Activated CD4-positive, alpha-beta memory T cell treated with anti-CD3 and anti-CD28 coated beads, Interleukin-2, amount 10 ng/mL, durations not matched to agents 7 days and 5 days (primary cell): ENCODE measurements at regions not wholly inside any gene's neighbourhood (a gene's known extent, or its start where the extent isn't known, plus 50 kb on each side); places are given as distances from the start of the nearest gene placed in this dataset.
A peak's percentile ranks its signal among the peaks of the same experiment; 100 is the strongest.

Source experiments
- CTCF ChIA-PET: fragments of 350-600 bp; sonication (Branson Sonifier 250); formaldehyde crosslinking; loops from one replicate; lab custom pipeline; 2021; ENCODE audit warnings: antibody characterized with exemption, inconsistent platforms; lab: Charles Lee
- POLR2A ChIA-PET: fragments of 350-600 bp; sonication (Branson Sonifier 250); formaldehyde crosslinking; loops from one replicate; lab custom pipeline; 2021; ENCODE audit warnings: antibody characterized with exemption; lab: Charles Lee
- DNase-seq: peaks from one replicate; pipeline ENCODE4 v3.0.0-alpha.2; 2020
- H3K27ac Mint-ChIP-seq: one replicate; pipeline ENCODE4 v1.8.0; 2021; ENCODE audit warnings: mild to moderate bottlenecking, mixed read lengths
- H3K27me3 Mint-ChIP-seq: one replicate; pipeline ENCODE4 v1.8.0; 2021; ENCODE audit warnings: mixed read lengths
- H3K36me3 Mint-ChIP-seq: one replicate; pipeline ENCODE4 v1.8.0; 2021; ENCODE audit warnings: low read depth, mixed read lengths
- H3K4me1 Mint-ChIP-seq: one replicate; pipeline ENCODE4 v1.8.0; 2021; ENCODE audit warnings: mixed read lengths
- H3K4me3 Mint-ChIP-seq: one replicate; pipeline ENCODE4 v1.8.0; 2021; ENCODE audit warnings: mild to moderate bottlenecking, mixed read lengths
- H3K9me3 Mint-ChIP-seq: one replicate; pipeline ENCODE4 v1.8.0; 2021; ENCODE audit warnings: mixed read lengths

- H3K4me3 Mint-ChIP-seq: no peak overlapping the region
- peaks cover 2% of the 10 kb centered on the region for H3K27me3 Mint-ChIP-seq
- H3K36me3 Mint-ChIP-seq: no peaks in the 10 kb centered on the region
- peak; percentile 46 for DNase-seq
- H3K27ac Mint-ChIP-seq: no peak overlapping the region
- POLR2A ChIA-PET: no interaction called here
- H3K4me1 Mint-ChIP-seq: no peaks in the 10 kb centered on the region
- no peaks in the 10 kb centered on the region for H3K9me3 Mint-ChIP-seq
- CTCF ChIA-PET: interaction anchor here (0.6 to 1.6 kb wide), 3 partner anchors 14 to 138 kb away, joined by 3 read pairs; no protein-coding TSS in a partner anchor
Observed at GRCh38 chr9:14428781-14429230, 114.9 kb upstream of the NFIB start.

- no peak for DNase-seq
- Mint-ChIP-seq H3K4me1 (no peaks in the 10 kb centered on the region), H3K9me3 (no peaks in the 10 kb centered on the region), H3K36me3 (no peaks in the 10 kb centered on the region), H3K4me3 (no peak overlapping the region), H3K27ac (no peak overlapping the region), H3K27me3 (peaks cover under 1% of the 10 kb centered on the region)
- ChIA-PET POLR2A (no interaction called here), CTCF (interaction anchor here (1.2 to 2.2 kb wide), 2 partner anchors 11 to 999 kb away, joined by 6 read pairs; no protein-coding TSS in a partner anchor)
Observed at GRCh38 chr9:14427419-14427818, 113.5 kb upstream of the NFIB start.

DNA sequence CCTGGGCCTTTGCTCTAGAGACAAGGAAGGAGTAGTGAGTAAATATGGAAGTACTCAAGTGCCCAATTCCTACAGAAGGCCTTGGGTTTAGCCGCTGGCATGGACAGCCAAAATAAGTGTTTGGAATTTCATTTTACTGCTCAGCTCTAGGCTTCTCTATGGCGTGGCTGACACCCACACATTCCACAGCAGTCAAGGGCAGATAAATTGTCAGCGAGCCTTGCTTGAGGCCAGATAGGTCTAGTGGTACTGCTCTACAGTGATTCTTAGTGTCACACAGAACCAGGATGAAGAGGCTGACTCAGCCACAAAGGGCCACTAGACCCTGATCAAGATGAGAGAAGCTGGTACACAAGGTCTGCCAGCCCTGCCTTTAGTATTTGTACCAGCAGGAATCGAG, 111.0 kb upstream of the NFIB start:
- ChIA-PET POLR2A (no interaction called here), CTCF (interaction anchor here (0.5 kb wide), 1 partner anchor 1445 kb away, joined by 3 read pairs; no protein-coding TSS in a partner anchor)
- no peaks in the 10 kb centered on the region for H3K4me1 Mint-ChIP-seq
- H3K27ac Mint-ChIP-seq: no peak overlapping the region
- H3K36me3 Mint-ChIP-seq: no peaks in the 10 kb centered on the region
- no peaks in the 10 kb centered on the region for H3K9me3 Mint-ChIP-seq
- no peaks in the 10 kb centered on the region for H3K27me3 Mint-ChIP-seq
- no peak overlapping the region for H3K4me3 Mint-ChIP-seq
- DNase-seq: no peak

GRCh38 chr9:14424289-14424688, 110.3 kb upstream of the NFIB start:
- no peak for DNase-seq
- Mint-ChIP-seq H3K9me3 (no peaks in the 10 kb centered on the region), H3K4me3 (no peak overlapping the region), H3K27me3 (no peaks in the 10 kb centered on the region), H3K4me1 (no peaks in the 10 kb centered on the region), H3K27ac (no peak overlapping the region), H3K36me3 (no peaks in the 10 kb centered on the region)
- CTCF ChIA-PET: interaction anchor here (0.5 kb wide), 1 partner anchor 1446 kb away, joined by 3 read pairs; no protein-coding TSS in a partner anchor
- POLR2A ChIA-PET: no interaction called here

DNA sequence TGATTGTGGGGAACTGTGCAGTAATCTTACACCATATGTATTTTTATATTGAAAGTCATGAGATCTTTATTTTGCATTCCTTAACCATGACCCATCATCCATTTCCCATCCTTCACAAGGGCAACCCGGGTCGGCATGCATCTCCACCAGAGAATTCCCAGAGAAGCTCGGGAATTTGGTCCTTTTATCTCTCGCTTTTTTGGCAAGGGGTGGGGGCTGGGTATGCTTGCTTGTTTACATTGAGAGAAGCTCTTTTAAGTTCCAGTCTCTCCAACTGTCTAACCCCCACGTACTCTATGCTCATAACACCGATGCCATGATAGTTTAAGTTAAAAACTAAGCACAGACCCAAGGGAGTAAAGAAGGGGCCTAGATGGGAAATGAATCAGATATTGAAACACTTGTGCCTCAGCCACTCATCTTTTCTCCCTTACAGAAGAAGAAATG, 109.9 kb upstream of the NFIB start:
- no peaks in the 10 kb centered on the region for H3K9me3 Mint-ChIP-seq

GRCh38 chr9:14421291-14421690, 107.3 kb upstream of the NFIB start:
- ChIA-PET CTCF (no interaction called here), POLR2A (no interaction called here)
- Mint-ChIP-seq H3K9me3 (no peaks in the 10 kb centered on the region), H3K27me3 (no peaks in the 10 kb centered on the region), H3K36me3 (no peaks in the 10 kb centered on the region), H3K27ac (no peak overlapping the region), H3K4me3 (no peak overlapping the region), H3K4me1 (no peaks in the 10 kb centered on the region)
- no peak for DNase-seq

More for the DNA sequence above, 109.9 kb upstream of the NFIB start:
- CTCF ChIA-PET: no interaction called here
- H3K4me1 Mint-ChIP-seq: no peaks in the 10 kb centered on the region
- H3K27me3 Mint-ChIP-seq: no peaks in the 10 kb centered on the region
- POLR2A ChIA-PET: no interaction called here
- H3K36me3 Mint-ChIP-seq: no peaks in the 10 kb centered on the region
- no peak overlapping the region for H3K27ac Mint-ChIP-seq
- no peak overlapping the region for H3K4me3 Mint-ChIP-seq
- DNase-seq: no peak

DNA sequence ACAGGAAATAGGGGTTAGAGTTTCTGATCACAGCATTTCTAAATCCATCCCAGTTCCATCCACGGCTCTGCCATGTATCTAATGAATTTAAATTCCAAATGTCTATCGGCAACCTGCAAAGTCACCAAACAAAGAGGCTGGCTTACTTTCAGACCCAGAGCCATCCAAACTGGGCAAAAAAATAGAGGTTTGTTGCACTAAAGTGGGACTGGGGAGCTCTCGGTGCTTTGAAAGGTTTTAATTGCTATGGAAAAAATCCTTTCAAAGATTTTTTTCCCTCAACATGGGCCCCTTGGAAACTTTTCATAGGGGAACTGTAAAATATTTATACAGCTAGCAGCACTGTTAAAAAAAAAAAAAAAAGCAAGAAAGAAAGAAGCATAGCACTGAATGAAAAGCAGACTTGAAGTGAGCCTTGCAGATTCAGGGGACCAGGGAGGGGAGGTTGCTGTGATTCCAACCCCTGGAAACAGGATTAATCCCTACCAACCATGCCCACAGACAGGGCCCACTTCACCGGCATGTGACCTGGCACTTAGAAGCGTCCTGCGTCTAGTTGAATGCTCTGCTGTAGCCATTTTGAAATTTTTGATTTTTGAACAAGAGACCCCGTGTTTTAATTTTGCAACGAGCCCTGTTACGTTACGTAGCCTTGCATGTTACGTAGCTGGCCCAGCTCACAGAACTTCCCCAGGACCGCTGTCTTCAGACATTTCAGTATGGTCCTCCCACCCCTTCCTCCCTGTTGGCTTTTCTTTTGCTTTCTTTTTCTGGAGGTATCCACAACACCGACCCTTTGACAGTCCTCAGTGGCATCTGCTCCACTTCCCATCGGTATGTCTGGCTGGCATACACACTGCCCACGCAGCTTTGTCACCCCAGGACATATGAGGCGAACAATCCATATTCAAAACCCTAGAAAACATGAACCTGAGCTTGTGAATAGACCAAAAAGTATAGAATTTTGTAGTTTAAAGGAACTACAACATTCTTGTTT, 105.3 kb upstream of the NFIB start:
- Mint-ChIP-seq H3K9me3 (no peaks in the 10 kb centered on the region), H3K4me1 (no peaks in the 10 kb centered on the region), H3K27me3 (no peaks in the 10 kb centered on the region), H3K36me3 (no peaks in the 10 kb centered on the region), H3K4me3 (no peak overlapping the region), H3K27ac (no peak overlapping the region)
- ChIA-PET CTCF (no interaction called here), POLR2A (no interaction called here)
- no peak for DNase-seq

GRCh38 chr9:14418301-14418940, 104.5 kb upstream of the NFIB start:
- no peaks in the 10 kb centered on the region for H3K4me1 Mint-ChIP-seq
- H3K4me3 Mint-ChIP-seq: no peak overlapping the region
- CTCF ChIA-PET: no interaction called here
- no peaks in the 10 kb centered on the region for H3K36me3 Mint-ChIP-seq
- POLR2A ChIA-PET: no interaction called here
- H3K27ac Mint-ChIP-seq: no peak overlapping the region
- no peaks in the 10 kb centered on the region for H3K9me3 Mint-ChIP-seq
- H3K27me3 Mint-ChIP-seq: no peaks in the 10 kb centered on the region
- no peak for DNase-seq

DNA sequence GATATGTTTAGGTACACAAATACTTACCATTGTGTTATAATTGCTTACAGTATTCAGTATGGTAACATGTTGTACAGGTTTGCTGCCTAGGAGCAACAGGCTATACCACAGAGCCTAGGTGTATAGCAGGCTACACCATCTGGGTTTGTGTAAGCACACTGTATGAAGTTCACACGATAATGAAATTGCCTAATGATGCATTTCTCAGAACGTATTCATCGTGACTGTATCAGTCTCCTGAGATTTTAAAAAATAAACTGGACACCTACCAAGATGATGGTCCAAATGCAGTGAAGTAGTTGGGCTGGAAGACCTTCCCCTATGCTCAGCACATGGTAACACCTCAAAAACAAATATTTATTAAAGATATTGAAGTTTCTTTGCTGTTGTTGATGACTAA, 103.3 kb upstream of the NFIB start:
- DNase-seq: no peak
- no peak overlapping the region for H3K27ac Mint-ChIP-seq
- no peaks in the 10 kb centered on the region for H3K9me3 Mint-ChIP-seq
- no peaks in the 10 kb centered on the region for H3K36me3 Mint-ChIP-seq
- no peak overlapping the region for H3K4me3 Mint-ChIP-seq
- H3K4me1 Mint-ChIP-seq: no peaks in the 10 kb centered on the region
- POLR2A ChIA-PET: no interaction called here
- CTCF ChIA-PET: no interaction called here
- H3K27me3 Mint-ChIP-seq: no peaks in the 10 kb centered on the region

GRCh38 chr9:14415947-14416346, 102.0 kb upstream of the NFIB start:
- CTCF ChIA-PET: interaction anchor here (1.0 kb wide), 1 partner anchor 14 kb away, joined by 5 read pairs; no protein-coding TSS in a partner anchor
- no peaks in the 10 kb centered on the region for H3K9me3 Mint-ChIP-seq
- H3K4me3 Mint-ChIP-seq: no peak overlapping the region
- DNase-seq: no peak
- POLR2A ChIA-PET: no interaction called here
- H3K27me3 Mint-ChIP-seq: no peaks in the 10 kb centered on the region
- H3K27ac Mint-ChIP-seq: no peak overlapping the region
- no peaks in the 10 kb centered on the region for H3K4me1 Mint-ChIP-seq
- H3K36me3 Mint-ChIP-seq: no peaks in the 10 kb centered on the region

DNA sequence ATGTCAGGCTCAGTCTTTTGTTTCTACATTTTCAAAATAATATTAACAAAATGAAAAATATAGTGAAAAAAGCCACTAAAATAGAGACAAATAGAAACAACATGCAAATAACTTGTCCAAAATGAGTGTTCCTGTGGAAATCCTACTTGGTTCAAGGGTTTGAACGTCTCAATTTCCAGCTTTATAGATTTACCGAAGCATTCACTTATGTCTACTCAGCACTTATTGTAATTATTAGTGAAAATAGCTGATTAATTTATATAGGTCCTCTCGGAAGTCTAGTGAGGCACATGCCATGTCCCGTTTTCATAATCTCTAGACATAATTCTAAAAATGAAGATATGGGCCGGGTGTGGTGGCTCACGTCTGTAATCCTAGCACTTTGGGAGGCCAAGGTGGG, 99.9 kb upstream of the NFIB start:
- H3K4me3 Mint-ChIP-seq: no peak overlapping the region
- H3K27me3 Mint-ChIP-seq: no peaks in the 10 kb centered on the region
- ChIA-PET POLR2A (no interaction called here), CTCF (interaction anchor here (0.7 kb wide), 1 partner anchor 16 kb away, joined by 3 read pairs; no protein-coding TSS in a partner anchor)
- no peaks in the 10 kb centered on the region for H3K36me3 Mint-ChIP-seq
- H3K27ac Mint-ChIP-seq: no peak overlapping the region
- H3K4me1 Mint-ChIP-seq: no peaks in the 10 kb centered on the region
- H3K9me3 Mint-ChIP-seq: no peaks in the 10 kb centered on the region
- DNase-seq: no peak

GRCh38 chr9:14412775-14413174, 98.8 kb upstream of the NFIB start:
- H3K4me3 Mint-ChIP-seq: no peak overlapping the region
- H3K36me3 Mint-ChIP-seq: no peaks in the 10 kb centered on the region
- H3K27me3 Mint-ChIP-seq: no peaks in the 10 kb centered on the region
- ChIA-PET POLR2A (no interaction called here), CTCF (no interaction called here)
- no peaks in the 10 kb centered on the region for H3K4me1 Mint-ChIP-seq
- no peak overlapping the region for H3K27ac Mint-ChIP-seq
- DNase-seq: no peak
- H3K9me3 Mint-ChIP-seq: no peaks in the 10 kb centered on the region

GRCh38 chr9:14406463-14406862, 92.5 kb upstream of the NFIB start:
- POLR2A ChIA-PET: no interaction called here
- no peak overlapping the region for H3K27ac Mint-ChIP-seq
- H3K4me3 Mint-ChIP-seq: no peak overlapping the region
- H3K4me1 Mint-ChIP-seq: no peaks in the 10 kb centered on the region
- H3K9me3 Mint-ChIP-seq: no peaks in the 10 kb centered on the region
- no peak for DNase-seq
- no peaks in the 10 kb centered on the region for H3K36me3 Mint-ChIP-seq
- H3K27me3 Mint-ChIP-seq: peaks cover 3% of the 10 kb centered on the region
- CTCF ChIA-PET: no interaction called here
